Prostate gland (tissue), 2 donors: ENCODE measurements at regions not wholly inside any gene's neighbourhood (a gene's known extent, or its start where the extent isn't known, plus 50 kb on each side); places are given as distances from the start of the nearest gene placed in this dataset.

Experiments
- DNase-seq: peaks from one replicate; pipeline ENCODE4 v3.0.0-alpha.2; 2019; ENCODE audit warnings: low spot score
- H3K27ac ChIP-seq, 2 donors: fragments of 200-600 bp; sonication (generic); 2 replicates each; pipeline ENCODE4 v1.5.1; 2017 to 2019
- H3K27me3 ChIP-seq: fragments of 200-600 bp; sonication (generic); replicated peaks from 2 replicates; pipeline ENCODE4 v1.5.1; 2019; ENCODE audit not compliant: insufficient read depth
- H3K36me3 ChIP-seq, 2 donors: fragments of 200-600 bp; sonication (generic); 1 replicate in 1 of 2; 2 replicates in 1 of 2; pipeline versions ENCODE4 v1.5.1 to v1.8.1; 2017 to 2019
- H3K4me1 ChIP-seq: fragments of 200-600 bp; sonication (generic); replicated peaks from 2 replicates; pipeline ENCODE4 v1.5.1; 2019
- H3K4me3 ChIP-seq, 2 donors: fragments of 200-600 bp; sonication (generic); 2 replicates each; pipeline ENCODE4 v1.5.1; 2017 to 2019
- H3K9me3 ChIP-seq: fragments of 200-600 bp; sonication (generic); 2 replicates; pipeline ENCODE4 v1.5.1; 2017
- POLR2A ChIP-seq: fragments of 450-650 bp; IDR thresholded peaks from one replicate; pipeline ENCODE4 v1.6.1; 2016; ENCODE audit warnings: antibody characterized with exemption, mild to moderate bottlenecking
- POLR2AphosphoS5 ChIP-seq: sonication (generic); formaldehyde crosslinking; IDR thresholded peaks from one replicate; pipeline ENCODE4 v1.6.1; 2017; ENCODE audit warnings: antibody characterized with exemption
- WGBS: methylation state at CpG from one replicate; pipeline ENCODE4 v1.1.5; 2018; 5-methylcytosine and 5-hydroxymethylcytosine counted together
- intact Hi-C: fragments of 100-400 bp; cut with DNase I; formaldehyde crosslinking; loops from one replicate; pipeline ENCODE4 v1.14.2; 2022
- TF ChIP-seq, protein P1 (sequence below), 4 experiments: fragments of 200-600 bp in 2 of 4; fragments of 450-650 bp in 2 of 4; sonication (generic) in 2 of 4; IDR thresholded peaks; 1 replicate in 3 of 4; 2 replicates in 1 of 4; pipeline ENCODE4 v1.5.1; 2016 to 2019; ENCODE audit warnings: antibody characterized with exemption in 4 of 4, mild to moderate bottlenecking in 2 of 4, moderate library complexity in 2 of 4

DNA sequence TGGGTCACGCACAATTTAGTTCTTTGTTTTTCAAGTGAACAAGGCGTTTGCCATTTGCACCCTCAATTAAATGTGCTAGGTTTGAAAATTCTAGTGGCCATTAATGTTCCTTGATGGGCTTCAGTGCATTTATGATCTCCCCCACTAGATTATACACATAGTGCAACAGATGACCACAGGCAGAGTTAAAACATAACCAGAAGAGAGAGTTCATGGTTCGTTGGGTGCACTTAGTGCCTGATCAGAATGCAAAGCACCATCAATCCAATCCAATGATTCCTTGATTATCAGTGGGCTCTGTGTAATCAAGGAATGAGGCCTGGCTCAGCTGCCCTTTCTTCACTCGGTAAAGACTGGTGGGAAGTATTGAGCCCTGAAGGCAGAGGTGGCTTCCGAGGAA is 334.5 kb downstream of the PRDM2 start:
- DNase-seq: no peak
- WGBS: 92% methylated on average over 5 of the region's 5 CpGs
- Histone ChIP-seq H3K27ac (no peak overlapping the region), H3K4me1 (no peaks in the 10 kb centered on the region), H3K27me3 (no peaks in the 10 kb centered on the region), H3K9me3 (no peaks in the 10 kb centered on the region), H3K4me3 (no peak overlapping the region), H3K36me3 (no peaks in the 10 kb centered on the region)
- TF ChIP-seq POLR2A (no peak), POLR2AphosphoS5 (no peak)
- TF ChIP-seq, protein P1, sequence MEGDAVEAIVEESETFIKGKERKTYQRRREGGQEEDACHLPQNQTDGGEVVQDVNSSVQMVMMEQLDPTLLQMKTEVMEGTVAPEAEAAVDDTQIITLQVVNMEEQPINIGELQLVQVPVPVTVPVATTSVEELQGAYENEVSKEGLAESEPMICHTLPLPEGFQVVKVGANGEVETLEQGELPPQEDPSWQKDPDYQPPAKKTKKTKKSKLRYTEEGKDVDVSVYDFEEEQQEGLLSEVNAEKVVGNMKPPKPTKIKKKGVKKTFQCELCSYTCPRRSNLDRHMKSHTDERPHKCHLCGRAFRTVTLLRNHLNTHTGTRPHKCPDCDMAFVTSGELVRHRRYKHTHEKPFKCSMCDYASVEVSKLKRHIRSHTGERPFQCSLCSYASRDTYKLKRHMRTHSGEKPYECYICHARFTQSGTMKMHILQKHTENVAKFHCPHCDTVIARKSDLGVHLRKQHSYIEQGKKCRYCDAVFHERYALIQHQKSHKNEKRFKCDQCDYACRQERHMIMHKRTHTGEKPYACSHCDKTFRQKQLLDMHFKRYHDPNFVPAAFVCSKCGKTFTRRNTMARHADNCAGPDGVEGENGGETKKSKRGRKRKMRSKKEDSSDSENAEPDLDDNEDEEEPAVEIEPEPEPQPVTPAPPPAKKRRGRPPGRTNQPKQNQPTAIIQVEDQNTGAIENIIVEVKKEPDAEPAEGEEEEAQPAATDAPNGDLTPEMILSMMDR (IDR thresholded peaks at IDR 0.05): no peak
- intact Hi-C loops: no loop called here

DNA sequence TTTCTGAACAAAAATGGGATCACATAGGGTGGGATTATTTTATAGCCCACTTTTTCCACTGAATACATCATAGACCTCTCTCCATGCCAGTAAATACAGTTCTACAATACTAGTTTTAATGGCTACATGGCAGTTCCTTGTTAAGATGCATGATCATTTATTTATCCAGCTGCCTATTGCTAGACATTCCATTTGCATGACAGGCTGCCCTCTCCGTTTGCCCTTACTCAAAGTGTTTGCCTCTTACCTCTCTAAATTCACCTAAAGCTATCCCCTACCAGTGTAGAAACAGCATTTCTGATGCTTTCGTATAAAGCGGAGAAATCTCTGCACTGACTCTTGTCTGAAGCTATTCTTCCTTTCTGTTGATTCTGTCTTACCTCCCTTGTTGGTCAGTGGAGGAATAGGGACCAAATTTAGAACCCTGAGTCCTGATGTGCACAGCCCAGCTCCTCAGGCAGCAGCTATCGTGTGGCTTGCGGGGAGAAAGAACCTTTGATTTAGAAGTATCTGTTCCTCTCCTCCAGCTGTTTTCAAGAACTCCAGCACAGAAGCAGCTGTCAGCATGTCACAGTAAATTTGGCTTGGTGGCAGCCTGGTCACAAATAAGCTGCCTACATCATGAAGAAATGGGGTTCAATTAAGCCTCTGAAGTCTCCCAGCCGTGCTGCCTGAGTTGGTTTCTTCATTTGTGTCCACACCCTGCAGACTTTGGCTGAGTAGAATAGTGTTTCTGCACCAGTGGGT is 337.3 kb downstream of the PRDM2 start:
- DNase-seq: no peak
- no peaks in the 10 kb centered on the region for H3K27me3 ChIP-seq
- no peaks in the 10 kb centered on the region for H3K4me1 ChIP-seq
- TF ChIP-seq POLR2A (no peak), POLR2AphosphoS5 (no peak)
- TF ChIP-seq, protein P1 (IDR thresholded peaks at IDR 0.05): no peak
- H3K27ac ChIP-seq: no peak overlapping the region
- no peaks in the 10 kb centered on the region for H3K36me3 ChIP-seq
- H3K4me3 ChIP-seq: no peak overlapping the region
- intact Hi-C loops: no loop called here
- no peaks in the 10 kb centered on the region for H3K9me3 ChIP-seq
- WGBS: 68% methylated on average over 6 of the region's 6 CpGs

DNA sequence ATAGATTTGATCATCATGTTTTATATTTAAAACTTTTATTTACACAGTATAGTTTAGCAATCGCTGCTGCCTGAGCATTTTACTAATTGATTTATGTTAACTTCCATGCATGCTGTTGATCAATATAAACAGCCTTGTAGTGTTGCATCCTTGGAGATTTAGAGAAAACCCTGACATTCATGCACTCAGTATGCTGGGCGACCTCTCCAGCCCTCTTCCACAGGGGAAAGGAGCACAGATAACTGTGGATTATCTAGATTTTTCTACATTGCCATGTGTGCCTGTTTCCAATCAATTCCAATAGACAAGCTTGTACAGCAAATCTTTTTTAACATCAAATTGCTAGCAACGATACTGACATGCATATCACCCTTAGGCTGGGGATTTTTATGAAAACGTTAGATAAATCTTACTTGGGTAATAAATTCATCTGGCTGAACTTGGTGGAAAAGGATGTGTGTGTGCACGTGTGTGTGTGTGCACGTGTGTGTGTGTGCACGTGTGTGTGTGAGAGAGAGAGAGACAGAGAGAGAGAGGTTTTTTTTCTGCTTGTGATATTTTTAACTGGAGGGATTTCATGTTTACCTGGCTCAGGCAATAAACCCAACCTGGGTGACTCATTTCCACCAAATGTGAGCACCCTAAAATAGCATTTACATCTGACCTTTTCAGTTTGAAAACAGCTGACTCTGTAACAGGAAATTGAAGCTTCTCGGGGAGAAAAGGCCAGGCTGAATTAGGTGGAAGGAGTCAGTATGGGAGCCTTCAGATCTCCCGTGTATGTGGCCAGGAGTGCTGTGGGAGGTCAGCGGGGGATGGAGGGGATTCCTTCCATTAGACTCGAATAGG is 339.8 kb downstream of the PRDM2 start:
- Histone ChIP-seq H3K4me1 (no peaks in the 10 kb centered on the region), H3K36me3 (no peaks in the 10 kb centered on the region), H3K27ac (no peak overlapping the region), H3K9me3 (no peaks in the 10 kb centered on the region), H3K4me3 (no peak overlapping the region), H3K27me3 (no peaks in the 10 kb centered on the region)
- intact Hi-C loops: no loop called here
- TF ChIP-seq POLR2AphosphoS5: no peak
- TF ChIP-seq, protein P1 (IDR thresholded peaks at IDR 0.05): no peak
- no peak for TF ChIP-seq POLR2A
- DNase-seq: no peak
- 37% methylated on average over 11 of the region's 11 CpGs for WGBS

DNA sequence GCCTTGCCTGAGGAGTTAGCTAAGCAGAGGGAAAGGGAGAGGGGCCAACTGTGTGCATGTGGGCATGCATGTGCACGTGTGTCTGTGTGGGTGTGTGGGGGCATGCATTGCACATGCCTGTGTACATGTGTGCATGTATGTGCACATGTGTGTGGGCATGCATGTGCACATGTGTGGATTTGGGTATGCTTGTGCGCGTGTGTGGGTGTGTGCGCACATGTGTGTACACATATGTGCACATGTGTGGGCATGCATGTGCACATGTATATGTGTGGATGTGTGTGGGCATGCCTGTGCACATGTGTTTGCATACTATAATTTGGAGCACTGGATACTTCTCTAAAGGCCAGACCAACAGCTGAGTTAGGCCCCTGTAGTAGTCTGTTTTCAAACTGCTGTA is 350.0 kb downstream of the PRDM2 start:
- Histone ChIP-seq H3K27me3 (no peaks in the 10 kb centered on the region), H3K9me3 (no peaks in the 10 kb centered on the region), H3K36me3 (no peaks in the 10 kb centered on the region), H3K4me1 (no peaks in the 10 kb centered on the region), H3K4me3 (no peak overlapping the region), H3K27ac (no peak overlapping the region)
- no peak for DNase-seq
- 65% methylated on average over 4 of the region's 4 CpGs for WGBS
- intact Hi-C loops: no loop called here
- TF ChIP-seq POLR2A (no peak), POLR2AphosphoS5 (no peak)

DNA sequence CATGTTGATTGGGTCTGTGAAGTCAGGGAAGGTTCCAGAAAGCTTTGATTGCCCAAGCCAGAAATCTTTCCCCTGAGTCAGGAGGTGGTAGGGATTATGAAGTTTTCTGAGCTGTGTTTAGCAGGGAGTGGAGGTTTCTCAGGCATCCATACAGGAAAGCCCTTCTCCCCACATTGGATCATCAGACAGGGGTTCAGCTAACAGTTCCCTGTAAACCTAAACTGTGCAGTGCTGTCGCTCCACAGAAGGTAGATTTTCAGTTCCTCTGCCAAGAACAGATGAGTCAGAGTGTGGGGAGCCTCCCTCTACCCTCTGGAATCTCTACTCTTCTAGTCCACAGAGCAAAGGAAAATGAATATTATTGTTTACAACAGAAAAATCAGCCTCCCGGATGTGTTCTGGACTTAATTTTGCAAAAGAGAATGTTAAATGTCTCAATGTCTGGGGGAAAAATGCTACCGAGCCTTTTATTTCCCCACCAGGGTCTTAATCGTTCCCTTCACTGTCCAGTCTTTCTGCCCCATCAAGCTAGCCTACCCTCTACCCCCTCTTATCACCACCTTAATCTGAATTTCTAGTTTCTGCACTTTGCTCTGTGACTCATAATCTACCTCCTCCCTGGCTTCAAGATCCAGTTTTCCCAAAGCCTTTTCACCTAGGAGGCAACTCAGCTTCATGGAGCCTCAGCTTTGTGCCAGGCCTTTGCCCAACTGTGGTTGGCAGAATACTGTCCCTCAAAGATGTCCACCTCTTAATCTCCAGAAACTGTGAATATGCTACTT is 355.6 kb downstream of the PRDM2 start:
- Histone ChIP-seq H3K4me3 (no peak overlapping the region), H3K4me1 (no peaks in the 10 kb centered on the region), H3K9me3 (no peaks in the 10 kb centered on the region), H3K36me3 (no peaks in the 10 kb centered on the region), H3K27ac (peak overlapping the region in 1 of 2 donors; percentile 6), H3K27me3 (no peaks in the 10 kb centered on the region)
- no peak for TF ChIP-seq POLR2A
- TF ChIP-seq, protein P1 (IDR thresholded peaks at IDR 0.05): no peak
- no peak for TF ChIP-seq POLR2AphosphoS5
- 28% methylated on average over 4 of the region's 4 CpGs for WGBS
- DNase-seq: no peak
- intact Hi-C loops: no loop called here
